Liver (tissue), 8 donors: ENCODE measurements at regions not wholly inside any gene's neighbourhood (a gene's known extent, or its start where the extent isn't known, plus 50 kb on each side); places are given as distances from the start of the nearest gene placed in this dataset.

Experiments used
- DNase-seq: peaks from one replicate; pipeline ENCODE4 v3.0.0-alpha.2; 2017; ENCODE audit warnings: low spot score
- H3K27ac ChIP-seq, 2 donors: one replicate each; pipeline ENCODE4 v1.7.0; 2013; ENCODE audit warnings: inconsistent platforms in 2 of 2, low read length in 2 of 2, control low read depth in 1 of 2, low read depth in 1 of 2, mild to moderate bottlenecking in 1 of 2
- H3K27me3 ChIP-seq, 4 donors: one replicate each; pipeline versions ENCODE4 v1.6.1 to v1.7.0; 2013; ENCODE audit warnings: low read length in 3 of 4, inconsistent platforms in 1 of 4, mild to moderate bottlenecking in 1 of 4, moderate library complexity in 1 of 4; ENCODE audit not compliant: control insufficient read depth in 4 of 4, insufficient read depth in 4 of 4
- H3K36me3 ChIP-seq, 4 donors: one replicate each; pipeline versions ENCODE4 v1.6.1 to v1.7.0; 2013; ENCODE audit warnings: low read length in 3 of 4, mild to moderate bottlenecking in 3 of 4, low read depth in 1 of 4, moderate library complexity in 1 of 4; ENCODE audit not compliant: control insufficient read depth in 4 of 4, insufficient read depth in 3 of 4
- H3K4me1 ChIP-seq, 4 donors: one replicate each; pipeline versions ENCODE4 v1.6.1 to v1.7.0; 2013; ENCODE audit warnings: low read length in 3 of 4, mild to moderate bottlenecking in 3 of 4, moderate library complexity in 1 of 4; ENCODE audit not compliant: control insufficient read depth in 4 of 4, insufficient read depth in 4 of 4
- H3K4me3 ChIP-seq, 3 donors: one replicate each; pipeline versions ENCODE4 v1.6.1 to v1.7.0; 2013; ENCODE audit warnings: low read length in 3 of 3, control low read depth in 1 of 3, low read depth in 1 of 3, mild to moderate bottlenecking in 1 of 3
- H3K9ac ChIP-seq, 2 donors: one replicate each; pipeline ENCODE4 v1.7.0; 2013; ENCODE audit warnings: low read length in 2 of 2, mild to moderate bottlenecking in 2 of 2, moderate library complexity in 2 of 2, control low read depth in 1 of 2, low read depth in 1 of 2
- H3K9me3 ChIP-seq, 4 donors: one replicate each; pipeline versions ENCODE4 v1.6.1 to v1.7.0; 2013; ENCODE audit warnings: low read length in 3 of 4; ENCODE audit not compliant: control insufficient read depth in 4 of 4
- EGR1 ChIP-seq, 2 donors: IDR thresholded peaks; 2 replicates each; pipeline ENCODE4 v1.6.1; 2016 to 2018; ENCODE audit warnings: antibody characterized with exemption in 2 of 2, low read depth in 2 of 2
- FOXA1 ChIP-seq: IDR thresholded peaks from 2 replicates; pipeline ENCODE4 v1.6.1; 2016; ENCODE audit warnings: antibody characterized with exemption
- FOXA2 ChIP-seq: IDR thresholded peaks from 2 replicates; pipeline ENCODE4 v1.6.1; 2016; ENCODE audit warnings: antibody characterized with exemption
- GABPA ChIP-seq, 2 donors: IDR thresholded peaks in 1 of 2; conservative IDR thresholded peaks in 1 of 2; 2 replicates each; pipeline ENCODE4 v1.6.1; 2016; ENCODE audit warnings: antibody characterized with exemption in 2 of 2, mild to moderate bottlenecking in 1 of 2, moderate library complexity in 1 of 2
- HNF4A ChIP-seq, 2 donors: conservative IDR thresholded peaks; 2 replicates each; pipeline ENCODE4 v1.6.1; 2016; ENCODE audit warnings: antibody characterized with exemption in 2 of 2, mild to moderate bottlenecking in 2 of 2
- HNF4G ChIP-seq: IDR thresholded peaks from 2 replicates; pipeline ENCODE4 v1.6.1; 2016; ENCODE audit warnings: antibody characterized with exemption
- JUND ChIP-seq, 2 donors: IDR thresholded peaks; 2 replicates each; pipeline ENCODE4 v1.6.1; 2016; ENCODE audit warnings: antibody characterized with exemption in 2 of 2
- NR2F2 ChIP-seq: IDR thresholded peaks from 2 replicates; pipeline ENCODE4 v1.6.1; 2016; ENCODE audit warnings: antibody characterized with exemption
- RAD21 ChIP-seq, 2 donors: IDR thresholded peaks; 2 replicates each; pipeline ENCODE4 v1.6.1; 2016; ENCODE audit warnings: antibody characterized with exemption in 2 of 2, mild to moderate bottlenecking in 2 of 2
- RXRA ChIP-seq, 2 donors: IDR thresholded peaks; 2 replicates each; pipeline ENCODE4 v1.6.1; 2017 to 2018; ENCODE audit warnings: antibody characterized with exemption in 2 of 2, mild to moderate bottlenecking in 1 of 2
- SP1 ChIP-seq: IDR thresholded peaks from 2 replicates; pipeline ENCODE4 v1.6.1; 2018; ENCODE audit warnings: antibody characterized with exemption, mild to moderate bottlenecking
- TAF1 ChIP-seq: conservative IDR thresholded peaks from 2 replicates; pipeline ENCODE4 v1.6.1; 2016; ENCODE audit warnings: antibody characterized with exemption, mild to moderate bottlenecking
- YY1 ChIP-seq: IDR thresholded peaks from 2 replicates; pipeline ENCODE4 v1.6.1; 2016; ENCODE audit warnings: antibody characterized with exemption, mild to moderate bottlenecking
- WGBS: extraction: QIAGEN DNeasy Blood & Tissue Kit; methylation state at CpG from one replicate; pipeline ENCODE4 v1.1.7; 2013; 5-methylcytosine and 5-hydroxymethylcytosine counted together
- TF ChIP-seq, protein P1 (sequence below): IDR thresholded peaks from 2 replicates; pipeline ENCODE4 v1.6.1; 2016; ENCODE audit warnings: antibody characterized with exemption
- TF ChIP-seq, protein P2 (sequence below): fragments of 150-350 bp; IDR thresholded peaks from 2 replicates; pipeline ENCODE4 v1.5.1; 2017; ENCODE audit warnings: improper control_type of control experiment, low read depth, low read length; ENCODE audit not compliant: missing input control
- TF ChIP-seq, protein P3 (sequence below): IDR thresholded peaks from 2 replicates; pipeline ENCODE4 v1.6.1; 2016; ENCODE audit warnings: antibody characterized with exemption
- TF ChIP-seq, protein P4 (sequence below): IDR thresholded peaks from 2 replicates; pipeline ENCODE4 v1.6.1; 2016; ENCODE audit warnings: antibody characterized with exemption
- TF ChIP-seq, protein P5 (sequence below): IDR thresholded peaks from 2 replicates; pipeline ENCODE4 v1.6.1; 2016; ENCODE audit warnings: antibody characterized with exemption, mild to moderate bottlenecking
- donor health status: healthy.
- donor health status: healthy.
- donor health status: healthy.
- donor health status: healthy.
- donor health status: healthy.

DNA sequence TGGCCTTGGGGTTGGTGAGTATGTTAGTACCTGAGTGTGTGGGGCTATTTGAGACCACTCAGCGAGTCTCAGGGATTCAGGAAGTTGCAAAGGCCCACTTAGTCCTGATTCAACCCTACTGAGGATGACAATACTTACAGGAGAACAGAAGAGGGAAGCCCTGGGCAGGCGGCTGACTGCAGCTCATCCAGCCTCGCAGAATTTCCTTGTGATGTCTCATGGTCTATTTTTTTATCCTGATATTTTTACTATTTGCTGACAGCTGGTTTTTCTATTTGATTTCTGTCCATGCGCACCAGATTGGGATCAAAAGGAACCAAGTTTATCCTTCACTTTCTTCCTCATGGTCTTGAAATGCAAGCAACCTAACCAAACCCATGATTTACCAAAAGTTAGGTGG lies 201.8 kb upstream of the LNX1 start:
- H3K9ac ChIP-seq, result no peak overlapping the region
- 95% methylated on average over 4 of the region's 4 CpGs for WGBS
- H3K9me3 ChIP-seq, result no peaks in the 10 kb centered on the region
- H3K27ac ChIP-seq, result no peak overlapping the region
- H3K27me3 ChIP-seq, result no peaks in the 10 kb centered on the region
- no peak overlapping the region for H3K4me3 ChIP-seq
- DNase-seq, result no peak
- no peaks in the 10 kb centered on the region for H3K4me1 ChIP-seq
- no peak for TF ChIP-seq TAF1
- no peak for TF ChIP-seq JUND (IDR thresholded peaks at IDR 0.05)
- TF ChIP-seq RXRA (IDR thresholded peaks at IDR 0.05), result no peak
- TF ChIP-seq, protein P1, sequence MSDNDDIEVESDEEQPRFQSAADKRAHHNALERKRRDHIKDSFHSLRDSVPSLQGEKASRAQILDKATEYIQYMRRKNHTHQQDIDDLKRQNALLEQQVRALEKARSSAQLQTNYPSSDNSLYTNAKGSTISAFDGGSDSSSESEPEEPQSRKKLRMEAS, result no peak
- TF ChIP-seq, protein P2, sequence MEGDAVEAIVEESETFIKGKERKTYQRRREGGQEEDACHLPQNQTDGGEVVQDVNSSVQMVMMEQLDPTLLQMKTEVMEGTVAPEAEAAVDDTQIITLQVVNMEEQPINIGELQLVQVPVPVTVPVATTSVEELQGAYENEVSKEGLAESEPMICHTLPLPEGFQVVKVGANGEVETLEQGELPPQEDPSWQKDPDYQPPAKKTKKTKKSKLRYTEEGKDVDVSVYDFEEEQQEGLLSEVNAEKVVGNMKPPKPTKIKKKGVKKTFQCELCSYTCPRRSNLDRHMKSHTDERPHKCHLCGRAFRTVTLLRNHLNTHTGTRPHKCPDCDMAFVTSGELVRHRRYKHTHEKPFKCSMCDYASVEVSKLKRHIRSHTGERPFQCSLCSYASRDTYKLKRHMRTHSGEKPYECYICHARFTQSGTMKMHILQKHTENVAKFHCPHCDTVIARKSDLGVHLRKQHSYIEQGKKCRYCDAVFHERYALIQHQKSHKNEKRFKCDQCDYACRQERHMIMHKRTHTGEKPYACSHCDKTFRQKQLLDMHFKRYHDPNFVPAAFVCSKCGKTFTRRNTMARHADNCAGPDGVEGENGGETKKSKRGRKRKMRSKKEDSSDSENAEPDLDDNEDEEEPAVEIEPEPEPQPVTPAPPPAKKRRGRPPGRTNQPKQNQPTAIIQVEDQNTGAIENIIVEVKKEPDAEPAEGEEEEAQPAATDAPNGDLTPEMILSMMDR, result no peak
- TF ChIP-seq, protein P3, sequence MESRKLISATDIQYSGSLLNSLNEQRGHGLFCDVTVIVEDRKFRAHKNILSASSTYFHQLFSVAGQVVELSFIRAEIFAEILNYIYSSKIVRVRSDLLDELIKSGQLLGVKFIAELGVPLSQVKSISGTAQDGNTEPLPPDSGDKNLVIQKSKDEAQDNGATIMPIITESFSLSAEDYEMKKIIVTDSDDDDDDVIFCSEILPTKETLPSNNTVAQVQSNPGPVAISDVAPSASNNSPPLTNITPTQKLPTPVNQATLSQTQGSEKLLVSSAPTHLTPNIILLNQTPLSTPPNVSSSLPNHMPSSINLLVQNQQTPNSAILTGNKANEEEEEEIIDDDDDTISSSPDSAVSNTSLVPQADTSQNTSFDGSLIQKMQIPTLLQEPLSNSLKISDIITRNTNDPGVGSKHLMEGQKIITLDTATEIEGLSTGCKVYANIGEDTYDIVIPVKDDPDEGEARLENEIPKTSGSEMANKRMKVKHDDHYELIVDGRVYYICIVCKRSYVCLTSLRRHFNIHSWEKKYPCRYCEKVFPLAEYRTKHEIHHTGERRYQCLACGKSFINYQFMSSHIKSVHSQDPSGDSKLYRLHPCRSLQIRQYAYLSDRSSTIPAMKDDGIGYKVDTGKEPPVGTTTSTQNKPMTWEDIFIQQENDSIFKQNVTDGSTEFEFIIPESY, result no peak
- no peak for TF ChIP-seq HNF4G
- TF ChIP-seq, protein P4, sequence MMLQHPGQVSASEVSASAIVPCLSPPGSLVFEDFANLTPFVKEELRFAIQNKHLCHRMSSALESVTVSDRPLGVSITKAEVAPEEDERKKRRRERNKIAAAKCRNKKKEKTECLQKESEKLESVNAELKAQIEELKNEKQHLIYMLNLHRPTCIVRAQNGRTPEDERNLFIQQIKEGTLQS, result no peak
- no peak for TF ChIP-seq FOXA2
- TF ChIP-seq RAD21 (IDR thresholded peaks at IDR 0.05), result no peak
- no peak for TF ChIP-seq SP1
- no peak for TF ChIP-seq NR2F2
- TF ChIP-seq EGR1 (IDR thresholded peaks at IDR 0.05; ENCODE audit: low read depth in 2 of 2), result no peak
- no peak for TF ChIP-seq HNF4A (conservative IDR thresholded peaks at IDR 0.05)
- TF ChIP-seq YY1, result no peak
- TF ChIP-seq FOXA1, result no peak
- no peak for TF ChIP-seq GABPA (IDR thresholded peaks at IDR 0.05 in 1 of 2, conservative IDR thresholded peaks at IDR 0.05 in 1 of 2)
- TF ChIP-seq, protein P5, sequence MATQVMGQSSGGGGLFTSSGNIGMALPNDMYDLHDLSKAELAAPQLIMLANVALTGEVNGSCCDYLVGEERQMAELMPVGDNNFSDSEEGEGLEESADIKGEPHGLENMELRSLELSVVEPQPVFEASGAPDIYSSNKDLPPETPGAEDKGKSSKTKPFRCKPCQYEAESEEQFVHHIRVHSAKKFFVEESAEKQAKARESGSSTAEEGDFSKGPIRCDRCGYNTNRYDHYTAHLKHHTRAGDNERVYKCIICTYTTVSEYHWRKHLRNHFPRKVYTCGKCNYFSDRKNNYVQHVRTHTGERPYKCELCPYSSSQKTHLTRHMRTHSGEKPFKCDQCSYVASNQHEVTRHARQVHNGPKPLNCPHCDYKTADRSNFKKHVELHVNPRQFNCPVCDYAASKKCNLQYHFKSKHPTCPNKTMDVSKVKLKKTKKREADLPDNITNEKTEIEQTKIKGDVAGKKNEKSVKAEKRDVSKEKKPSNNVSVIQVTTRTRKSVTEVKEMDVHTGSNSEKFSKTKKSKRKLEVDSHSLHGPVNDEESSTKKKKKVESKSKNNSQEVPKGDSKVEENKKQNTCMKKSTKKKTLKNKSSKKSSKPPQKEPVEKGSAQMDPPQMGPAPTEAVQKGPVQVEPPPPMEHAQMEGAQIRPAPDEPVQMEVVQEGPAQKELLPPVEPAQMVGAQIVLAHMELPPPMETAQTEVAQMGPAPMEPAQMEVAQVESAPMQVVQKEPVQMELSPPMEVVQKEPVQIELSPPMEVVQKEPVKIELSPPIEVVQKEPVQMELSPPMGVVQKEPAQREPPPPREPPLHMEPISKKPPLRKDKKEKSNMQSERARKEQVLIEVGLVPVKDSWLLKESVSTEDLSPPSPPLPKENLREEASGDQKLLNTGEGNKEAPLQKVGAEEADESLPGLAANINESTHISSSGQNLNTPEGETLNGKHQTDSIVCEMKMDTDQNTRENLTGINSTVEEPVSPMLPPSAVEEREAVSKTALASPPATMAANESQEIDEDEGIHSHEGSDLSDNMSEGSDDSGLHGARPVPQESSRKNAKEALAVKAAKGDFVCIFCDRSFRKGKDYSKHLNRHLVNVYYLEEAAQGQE, result no peak
- no peaks in the 10 kb centered on the region for H3K36me3 ChIP-seq

DNA sequence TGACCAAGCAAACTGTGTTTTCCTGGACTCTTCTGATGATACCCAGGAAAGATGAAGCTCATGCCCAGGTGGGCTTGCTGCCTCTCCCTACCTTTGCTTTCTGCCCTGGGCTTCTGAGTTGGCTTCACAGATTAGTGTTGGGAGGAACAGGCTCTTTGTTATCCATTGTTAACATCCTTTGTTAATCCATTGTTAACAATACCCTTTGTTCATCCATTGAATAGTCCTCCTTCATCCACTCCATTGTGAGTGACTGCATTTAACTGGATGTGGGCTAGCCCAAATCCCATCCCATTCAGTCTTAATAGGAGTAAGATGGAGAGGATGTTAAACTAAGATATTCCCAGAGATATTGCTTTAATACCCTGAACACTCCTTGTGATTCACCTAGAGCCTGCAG lies 199.0 kb upstream of the LNX1 start:
- H3K27me3 ChIP-seq, result no peaks in the 10 kb centered on the region
- no peak overlapping the region for H3K4me3 ChIP-seq
- H3K36me3 ChIP-seq, result no peaks in the 10 kb centered on the region
- DNase-seq, result no peak
- H3K27ac ChIP-seq, result no peak overlapping the region
- no peak overlapping the region for H3K9ac ChIP-seq
- H3K4me1 ChIP-seq, result no peaks in the 10 kb centered on the region
- H3K9me3 ChIP-seq, result no peaks in the 10 kb centered on the region
- TF ChIP-seq, protein P2, result no peak
- TF ChIP-seq JUND (IDR thresholded peaks at IDR 0.05) (no peak), GABPA (IDR thresholded peaks at IDR 0.05 in 1 of 2, conservative IDR thresholded peaks at IDR 0.05 in 1 of 2) (no peak), TAF1 (no peak), NR2F2 (no peak), EGR1 (IDR thresholded peaks at IDR 0.05; ENCODE audit: low read depth in 2 of 2) (no peak), FOXA2 (no peak), HNF4G (no peak), FOXA1 (no peak), RAD21 (IDR thresholded peaks at IDR 0.05) (no peak), RXRA (IDR thresholded peaks at IDR 0.05) (no peak)
- TF ChIP-seq, protein P5, result no peak
- TF ChIP-seq, protein P4, result no peak
